Hepatocyte (in vitro differentiated cells): ENCODE measurements at regions not wholly inside any gene's neighbourhood (a gene's known extent, or its start where the extent isn't known, plus 50 kb on each side); places are given as distances from the start of the nearest gene placed in this dataset.

Source experiments
- DNase-seq: peaks from one replicate; pipeline ENCODE4 v3.0.0-alpha.2; 2016; ENCODE audit warnings: low spot score
- H2AFZ ChIP-seq: fragments of 200-600 bp; sonication (generic); 2 replicates; pipeline ENCODE4 v1.6.0; 2016; ENCODE audit warnings: antibody characterized with exemption, mild to moderate bottlenecking
- H3K27ac ChIP-seq: fragments of 200-600 bp; sonication (generic); 2 replicates; pipeline ENCODE4 v1.5.1; 2016; ENCODE audit warnings: mild to moderate bottlenecking
- H3K27me3 ChIP-seq: fragments of 200-600 bp; sonication (generic); 2 replicates; pipeline ENCODE4 v1.6.1; 2016
- H3K36me3 ChIP-seq: fragments of 200-600 bp; sonication (generic); replicated peaks from 2 replicates; pipeline ENCODE4 v1.5.1; 2016; ENCODE audit warnings: low read depth; ENCODE audit not compliant: insufficient read depth
- H3K4me1 ChIP-seq: fragments of 200-600 bp; sonication (generic); 2 replicates; pipeline ENCODE4 v1.5.1; 2016; ENCODE audit warnings: mild to moderate bottlenecking, moderate library complexity; ENCODE audit not compliant: insufficient read depth
- H3K4me2 ChIP-seq: fragments of 200-600 bp; sonication (generic); 2 replicates; pipeline ENCODE4 v1.6.0; 2016
- H3K4me3 ChIP-seq: fragments of 200-600 bp; sonication (generic); 2 replicates; pipeline ENCODE4 v1.5.1; 2016; ENCODE audit warnings: mild to moderate bottlenecking
- H3K79me2 ChIP-seq: fragments of 200-600 bp; sonication (generic); 2 replicates; pipeline ENCODE4 v1.6.0; 2017; ENCODE audit warnings: mild to moderate bottlenecking
- H3K9me2 ChIP-seq: fragments of 200-600 bp; sonication (generic); replicated peaks from 2 replicates; pipeline ENCODE4 v1.6.0; 2017; ENCODE audit warnings: mild to moderate bottlenecking; ENCODE audit not compliant: insufficient read depth
- H3K9me3 ChIP-seq: fragments of 200-600 bp; sonication (generic); 2 replicates; pipeline ENCODE4 v1.5.1; 2016; ENCODE audit warnings: low read depth, mild to moderate bottlenecking
- H4K20me1 ChIP-seq: fragments of 200-600 bp; sonication (generic); 2 replicates; pipeline ENCODE4 v1.6.0; 2016; ENCODE audit warnings: mild to moderate bottlenecking; ENCODE audit not compliant: insufficient read depth, poor library complexity, severe bottlenecking
- CTCF ChIP-seq: fragments of 200-600 bp; sonication (generic); IDR thresholded peaks from 2 replicates; pipeline ENCODE4 v1.5.1; 2016; ENCODE audit warnings: antibody characterized with exemption, mild to moderate bottlenecking; ENCODE audit not compliant: poor library complexity
- EZH2 ChIP-seq: fragments of 200-600 bp; sonication (generic); IDR thresholded peaks from 2 replicates; pipeline ENCODE4 v1.6.1; 2016; ENCODE audit warnings: antibody characterized with exemption, mild to moderate bottlenecking, borderline replicate concordance
- EZH2phosphoT487 ChIP-seq: fragments of 200-600 bp; sonication (generic); IDR thresholded peaks from one replicate; pipeline ENCODE4 v1.6.1; 2018; ENCODE audit warnings: antibody characterized with exemption, mild to moderate bottlenecking, low read depth, moderate library complexity; ENCODE audit not compliant: unreplicated experiment, severe bottlenecking
- WGBS: methylation state at CpG from one replicate; pipeline ENCODE4 v1.1.6; 2016; ENCODE audit warnings: low lambda C conversion rate; ENCODE audit errors: missing lambda C conversion rate; 5-methylcytosine and 5-hydroxymethylcytosine counted together

- WGBS, result 79% methylated on average over 14 of the region's 14 CpGs
- H3K4me3 ChIP-seq, result no peak overlapping the region
These were observed 85.3 kb upstream of the RALGAPA2 start for GRCh38 chr20:20797521-20798310.

GRCh38 chr20:20796766-20797440 lies 84.5 kb upstream of the RALGAPA2 start:
- 85% methylated on average over 18 of the region's 18 CpGs for WGBS
- Histone ChIP-seq H2AFZ (no peak overlapping the region), H3K9me2 (no peaks in the 10 kb centered on the region), H3K4me1 (no peaks in the 10 kb centered on the region), H3K4me3 (no peak overlapping the region), H3K27ac (no peak overlapping the region), H3K4me2 (no peak overlapping the region), H3K27me3 (no peaks in the 10 kb centered on the region), H4K20me1 (no peaks in the 10 kb centered on the region), H3K36me3 (no peaks in the 10 kb centered on the region), H3K79me2 (no peaks in the 10 kb centered on the region), H3K9me3 (no peaks in the 10 kb centered on the region)
- TF ChIP-seq EZH2phosphoT487 (no peak), CTCF (no peak), EZH2 (no peak)
- no peak for DNase-seq

More at GRCh38 chr20:20797521-20798310, 85.3 kb upstream of the RALGAPA2 start:
- H3K4me1 ChIP-seq, result no peaks in the 10 kb centered on the region
- DNase-seq, result no peak
- no peak overlapping the region for H3K27ac ChIP-seq
- H3K79me2 ChIP-seq, result no peaks in the 10 kb centered on the region
- no peaks in the 10 kb centered on the region for H3K36me3 ChIP-seq
- no peaks in the 10 kb centered on the region for H3K9me2 ChIP-seq
- H3K9me3 ChIP-seq, result no peaks in the 10 kb centered on the region
- H3K4me2 ChIP-seq, result no peak overlapping the region
- H4K20me1 ChIP-seq, result no peaks in the 10 kb centered on the region
- H2AFZ ChIP-seq, result no peak overlapping the region
- no peak for TF ChIP-seq CTCF
- TF ChIP-seq EZH2, result no peak
- TF ChIP-seq EZH2phosphoT487, result no peak
- no peaks in the 10 kb centered on the region for H3K27me3 ChIP-seq

GRCh38 chr20:20795721-20796120 lies 83.3 kb upstream of the RALGAPA2 start:
- Histone ChIP-seq H4K20me1 (no peaks in the 10 kb centered on the region), H3K4me1 (no peaks in the 10 kb centered on the region), H3K79me2 (no peaks in the 10 kb centered on the region), H3K27ac (no peak overlapping the region), H3K9me2 (no peaks in the 10 kb centered on the region), H3K27me3 (no peaks in the 10 kb centered on the region), H3K4me2 (no peak overlapping the region), H2AFZ (no peak overlapping the region), H3K4me3 (no peak overlapping the region), H3K36me3 (no peaks in the 10 kb centered on the region), H3K9me3 (no peaks in the 10 kb centered on the region)
- WGBS, result 88% methylated on average over 5 of the region's 5 CpGs
- TF ChIP-seq CTCF (no peak), EZH2phosphoT487 (no peak), EZH2 (no peak)
- no peak for DNase-seq
